OCI-LY3 (cell line): ENCODE measurements at regions not wholly inside any gene's neighbourhood (a gene's known extent, or its start where the extent isn't known, plus 50 kb on each side); places are given as distances from the start of the nearest gene placed in this dataset.

Experiments used
- H2AFZ ChIP-seq: fragments of 200-600, 300-600 bp; shearing (Covaris generic); 2 replicates; pipeline ENCODE4 v1.6.0; 2014; ENCODE audit warnings: antibody characterized with exemption, low read depth, low read length
- H3K27ac ChIP-seq: fragments of 200-600, 300-600 bp; sonication (generic); 2 replicates; pipeline ENCODE4 v1.5.1; 2014; ENCODE audit warnings: mild to moderate bottlenecking, low read length, moderate library complexity, mixed read lengths
- H3K27me3 ChIP-seq: fragments of 200-600, 300-600 bp; sonication (generic); 2 replicates; pipeline ENCODE4 v1.6.1; 2014; ENCODE audit warnings: low read depth, low read length, mixed read lengths
- H3K36me3 ChIP-seq: fragments of 200-600, 300-600 bp; sonication (generic); replicated peaks from 2 replicates; pipeline ENCODE3; 2014; ENCODE audit warnings: low read depth, low read length, mixed read lengths
- H3K4me1 ChIP-seq: fragments of 300-600, 200-600 bp; sonication (generic); 2 replicates; pipeline ENCODE4 v1.6.1; 2014; ENCODE audit warnings: low read length, mixed read lengths
- H3K4me2 ChIP-seq: fragments of 200-600, 300-600 bp; sonication (generic); 2 replicates; pipeline ENCODE4 v1.6.1; 2014; ENCODE audit warnings: low read length, mixed read lengths
- H3K4me3 ChIP-seq: fragments of 300-600, 200-600 bp; sonication (generic); 2 replicates; pipeline ENCODE4 v1.5.1; 2014; ENCODE audit warnings: antibody characterized with exemption, mild to moderate bottlenecking, low read length, moderate library complexity
- H3K79me2 ChIP-seq: fragments of 300-600, 200-600 bp; shearing (Covaris generic); 2 replicates; pipeline ENCODE4 v1.6.1; 2014; ENCODE audit warnings: mild to moderate bottlenecking, low read length, mixed read lengths
- H3K9ac ChIP-seq: fragments of 300-600, 200-600 bp; shearing (Covaris generic); 2 replicates; pipeline ENCODE4 v1.6.0; 2014; ENCODE audit warnings: mild to moderate bottlenecking, low read length, moderate library complexity
- H3K9me3 ChIP-seq: fragments of 200-600, 300-600 bp; shearing (Covaris generic); 2 replicates; pipeline ENCODE4 v1.6.1; 2014; ENCODE audit warnings: low read length, mixed read lengths; ENCODE audit not compliant: insufficient read depth
- H4K20me1 ChIP-seq: fragments of 200-600, 300-600 bp; sonication (generic); 2 replicates; pipeline ENCODE4 v1.6.1; 2016; ENCODE audit warnings: low read length, mixed read lengths; ENCODE audit not compliant: insufficient read depth
- CTCF ChIP-seq: fragments of 200-600, 300-600 bp; sonication (generic); IDR thresholded peaks from 2 replicates; pipeline ENCODE4 v1.5.1; 2014; ENCODE audit warnings: antibody characterized with exemption, low read length, low read depth
- EZH2phosphoT487 ChIP-seq: fragments of 200-600 bp; shearing (Covaris generic); IDR thresholded peaks from 2 replicates; pipeline ENCODE4 v1.6.1; 2018; ENCODE audit warnings: antibody characterized with exemption, mixed run types, low read depth

- no peaks in the 10 kb centered on the region for H3K9me3 ChIP-seq
- no peak overlapping the region for H3K9ac ChIP-seq
- no peak overlapping the region for H2AFZ ChIP-seq
- H3K4me2 ChIP-seq, result no peak overlapping the region
- H3K36me3 ChIP-seq, result no peaks in the 10 kb centered on the region
- H3K4me3 ChIP-seq, result no peak overlapping the region
- H3K4me1 ChIP-seq, result no peaks in the 10 kb centered on the region
- no peaks in the 10 kb centered on the region for H4K20me1 ChIP-seq
- H3K27me3 ChIP-seq, result no peaks in the 10 kb centered on the region
- no peak overlapping the region for H3K27ac ChIP-seq
- H3K79me2 ChIP-seq, result no peaks in the 10 kb centered on the region
- TF ChIP-seq CTCF (no peak), EZH2phosphoT487 (no peak)
Observed at GRCh38 chr14:42719391-42719790, 1112.7 kb downstream of the LRFN5 start.

- no peak overlapping the region for H3K4me2 ChIP-seq
Observed at GRCh38 chr14:42715316-42715715, 1108.6 kb downstream of the LRFN5 start.

GRCh38 chr14:42710071-42710470, 1103.4 kb downstream of the LRFN5 start:
- H3K9me3 ChIP-seq, result no peaks in the 10 kb centered on the region
- no peak overlapping the region for H3K4me2 ChIP-seq
- no peaks in the 10 kb centered on the region for H3K79me2 ChIP-seq
- no peaks in the 10 kb centered on the region for H3K36me3 ChIP-seq
- no peak for TF ChIP-seq CTCF
- TF ChIP-seq EZH2phosphoT487, result no peak
- H3K4me1 ChIP-seq, result no peaks in the 10 kb centered on the region
- H3K27ac ChIP-seq, result no peak overlapping the region
- H3K27me3 ChIP-seq, result no peaks in the 10 kb centered on the region
- no peak overlapping the region for H2AFZ ChIP-seq
- H3K4me3 ChIP-seq, result no peak overlapping the region
- no peaks in the 10 kb centered on the region for H4K20me1 ChIP-seq
- no peak overlapping the region for H3K9ac ChIP-seq

More at GRCh38 chr14:42715316-42715715, 1108.6 kb downstream of the LRFN5 start:
- H3K27ac ChIP-seq, result no peak overlapping the region
- no peaks in the 10 kb centered on the region for H3K36me3 ChIP-seq
- H4K20me1 ChIP-seq, result no peaks in the 10 kb centered on the region
- TF ChIP-seq CTCF, result no peak
- TF ChIP-seq EZH2phosphoT487, result no peak
- H3K79me2 ChIP-seq, result no peaks in the 10 kb centered on the region
- no peaks in the 10 kb centered on the region for H3K27me3 ChIP-seq
- H3K4me3 ChIP-seq, result no peak overlapping the region
- no peaks in the 10 kb centered on the region for H3K4me1 ChIP-seq
- no peak overlapping the region for H3K9ac ChIP-seq
- H3K9me3 ChIP-seq, result no peaks in the 10 kb centered on the region
- H2AFZ ChIP-seq, result no peak overlapping the region

GRCh38 chr14:42703501-42703900, 1096.8 kb downstream of the LRFN5 start:
- Histone ChIP-seq H3K9ac (no peak overlapping the region), H3K36me3 (no peaks in the 10 kb centered on the region), H3K9me3 (no peaks in the 10 kb centered on the region), H3K4me2 (no peak overlapping the region), H3K4me1 (no peaks in the 10 kb centered on the region), H3K79me2 (no peaks in the 10 kb centered on the region), H3K4me3 (no peak overlapping the region), H3K27ac (no peak overlapping the region), H2AFZ (no peak overlapping the region), H3K27me3 (no peaks in the 10 kb centered on the region), H4K20me1 (no peaks in the 10 kb centered on the region)
- TF ChIP-seq CTCF (no peak), EZH2phosphoT487 (no peak)
